ENCODE measurements at regions not wholly inside any gene's neighbourhood (a gene's known extent, or its start where the extent isn't known, plus 50 kb on each side); places are given as distances from the start of the nearest gene placed in this dataset.

DNA sequence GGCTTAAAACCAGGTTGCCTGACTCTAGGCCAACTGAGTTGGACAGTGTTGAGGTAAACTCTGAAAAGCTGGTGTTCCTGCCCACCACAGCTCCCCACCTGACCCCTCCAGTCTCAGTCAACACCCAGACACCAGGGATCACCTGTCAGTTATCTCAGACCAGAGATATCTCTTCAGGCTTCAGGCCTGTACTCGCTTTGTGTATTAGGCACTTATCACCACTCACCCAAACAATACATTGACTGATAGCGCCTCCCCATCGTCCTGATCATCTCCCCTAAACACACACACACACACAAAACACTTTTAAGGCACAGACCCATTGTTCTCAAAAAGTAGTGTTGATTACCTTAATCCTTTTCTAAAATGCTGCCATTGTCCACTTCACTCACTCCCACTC lies 111.5 kb downstream of the PLCE1 start:
- Histone ChIP-seq H2AFZ (ENCODE audit: low read length) (no peak overlapping the region), H3K9me2 (replicated peaks; ENCODE audit: insufficient read depth, low read length) (no peaks in the 10 kb centered on the region), H3K9ac (ENCODE audit: low read length) (no peak overlapping the region), H3K4me2 (ENCODE audit: low read depth, low read length) (no peak overlapping the region), H3F3A (ENCODE audit: insufficient read depth, low read length) (no peaks in the 10 kb centered on the region), H3K4me1 (ENCODE audit: low read length) (no peaks in the 10 kb centered on the region), H3K27ac (ENCODE audit: low read length) (no peak overlapping the region), H4K20me1 (ENCODE audit: insufficient read depth, low read length) (no peaks in the 10 kb centered on the region), H3K79me2 (ENCODE audit: low read length) (no peaks in the 10 kb centered on the region), H3K9me3 (replicated peaks; ENCODE audit: insufficient read depth, low read length) (no peaks in the 10 kb centered on the region), H3K4me3 (ENCODE audit: low read length) (no peak overlapping the region), H3K36me3 (replicated peaks; ENCODE audit: insufficient read depth, low read length) (no peaks in the 10 kb centered on the region), H3K27me3 (replicated peaks; ENCODE audit: insufficient read depth, low read length) (no peaks in the 10 kb centered on the region)
- no peak for TF ChIP-seq EZH2 (optimal IDR thresholded peaks at IDR 0.05; ENCODE audit: low read depth, low read length)
- TF ChIP-seq, protein P1, sequence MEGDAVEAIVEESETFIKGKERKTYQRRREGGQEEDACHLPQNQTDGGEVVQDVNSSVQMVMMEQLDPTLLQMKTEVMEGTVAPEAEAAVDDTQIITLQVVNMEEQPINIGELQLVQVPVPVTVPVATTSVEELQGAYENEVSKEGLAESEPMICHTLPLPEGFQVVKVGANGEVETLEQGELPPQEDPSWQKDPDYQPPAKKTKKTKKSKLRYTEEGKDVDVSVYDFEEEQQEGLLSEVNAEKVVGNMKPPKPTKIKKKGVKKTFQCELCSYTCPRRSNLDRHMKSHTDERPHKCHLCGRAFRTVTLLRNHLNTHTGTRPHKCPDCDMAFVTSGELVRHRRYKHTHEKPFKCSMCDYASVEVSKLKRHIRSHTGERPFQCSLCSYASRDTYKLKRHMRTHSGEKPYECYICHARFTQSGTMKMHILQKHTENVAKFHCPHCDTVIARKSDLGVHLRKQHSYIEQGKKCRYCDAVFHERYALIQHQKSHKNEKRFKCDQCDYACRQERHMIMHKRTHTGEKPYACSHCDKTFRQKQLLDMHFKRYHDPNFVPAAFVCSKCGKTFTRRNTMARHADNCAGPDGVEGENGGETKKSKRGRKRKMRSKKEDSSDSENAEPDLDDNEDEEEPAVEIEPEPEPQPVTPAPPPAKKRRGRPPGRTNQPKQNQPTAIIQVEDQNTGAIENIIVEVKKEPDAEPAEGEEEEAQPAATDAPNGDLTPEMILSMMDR (IDR thresholded peaks at IDR 0.05; ENCODE audit: low read length): no peak
- TF ChIP-seq EZH2phosphoT487 (IDR thresholded peaks at IDR 0.05; ENCODE audit: low read length): no peak
- DNase-seq: no peak

- no peaks in the 10 kb centered on the region for H3K4me1 ChIP-seq (ENCODE audit: low read length)
- no peak overlapping the region for H3K4me2 ChIP-seq (ENCODE audit: low read depth, low read length)
- no peaks in the 10 kb centered on the region for H3K9me2 ChIP-seq (replicated peaks; ENCODE audit: insufficient read depth, low read length)
- no peaks in the 10 kb centered on the region for H3K9me3 ChIP-seq (replicated peaks; ENCODE audit: insufficient read depth, low read length)
- TF ChIP-seq EZH2 (optimal IDR thresholded peaks at IDR 0.05; ENCODE audit: low read depth, low read length) (no peak), EZH2phosphoT487 (IDR thresholded peaks at IDR 0.05; ENCODE audit: low read length) (no peak)
- TF ChIP-seq, protein P1 (IDR thresholded peaks at IDR 0.05; ENCODE audit: low read length): no peak
- no peak overlapping the region for H3K4me3 ChIP-seq (ENCODE audit: low read length)
- no peaks in the 10 kb centered on the region for H3F3A ChIP-seq (ENCODE audit: insufficient read depth, low read length)
- no peaks in the 10 kb centered on the region for H3K36me3 ChIP-seq (replicated peaks; ENCODE audit: insufficient read depth, low read length)
- no peak overlapping the region for H3K9ac ChIP-seq (ENCODE audit: low read length)
- H3K79me2 ChIP-seq (ENCODE audit: low read length): no peaks in the 10 kb centered on the region
- DNase-seq: no peak
- H3K27ac ChIP-seq (ENCODE audit: low read length): no peak overlapping the region
- H4K20me1 ChIP-seq (ENCODE audit: insufficient read depth, low read length): no peaks in the 10 kb centered on the region
- H2AFZ ChIP-seq (ENCODE audit: low read length): no peak overlapping the region
- no peaks in the 10 kb centered on the region for H3K27me3 ChIP-seq (replicated peaks; ENCODE audit: insufficient read depth, low read length)
These were observed 113.5 kb downstream of the PLCE1 start for GRCh38 chr10:94107191-94107590.

DNA sequence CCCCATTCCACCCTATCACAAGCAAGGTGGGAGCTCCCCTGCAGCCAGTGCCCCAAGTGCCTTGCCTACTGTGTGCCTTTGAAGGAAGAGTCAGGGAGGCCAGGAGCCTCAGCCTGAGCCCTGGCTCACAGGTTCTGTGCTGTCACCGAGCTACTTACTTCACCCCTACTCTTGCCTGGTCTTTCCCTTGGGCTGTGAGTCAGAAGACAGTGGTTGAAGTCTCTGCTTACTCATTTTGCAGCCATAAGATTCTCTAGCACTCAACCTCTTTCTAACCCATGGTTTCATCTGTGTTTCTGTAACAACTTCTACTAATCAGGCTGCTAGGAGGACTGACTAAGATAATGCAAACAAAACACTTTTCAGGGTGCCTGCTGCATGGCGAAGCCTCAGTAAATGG lies 114.5 kb downstream of the PLCE1 start:
- Histone ChIP-seq H4K20me1 (ENCODE audit: insufficient read depth, low read length) (no peaks in the 10 kb centered on the region), H3K27me3 (replicated peaks; ENCODE audit: insufficient read depth, low read length) (no peaks in the 10 kb centered on the region), H3K4me2 (ENCODE audit: low read depth, low read length) (no peak overlapping the region), H3K9ac (ENCODE audit: low read length) (no peak overlapping the region), H3K9me3 (replicated peaks; ENCODE audit: insufficient read depth, low read length) (no peaks in the 10 kb centered on the region), H3F3A (ENCODE audit: insufficient read depth, low read length) (no peaks in the 10 kb centered on the region), H3K4me1 (ENCODE audit: low read length) (no peaks in the 10 kb centered on the region), H3K79me2 (ENCODE audit: low read length) (no peaks in the 10 kb centered on the region), H3K27ac (ENCODE audit: low read length) (no peak overlapping the region), H2AFZ (ENCODE audit: low read length) (no peak overlapping the region), H3K9me2 (replicated peaks; ENCODE audit: insufficient read depth, low read length) (no peaks in the 10 kb centered on the region), H3K36me3 (replicated peaks; ENCODE audit: insufficient read depth, low read length) (no peaks in the 10 kb centered on the region), H3K4me3 (ENCODE audit: low read length) (no peak overlapping the region)
- TF ChIP-seq, protein P1 (IDR thresholded peaks at IDR 0.05; ENCODE audit: low read length): no peak
- TF ChIP-seq EZH2 (optimal IDR thresholded peaks at IDR 0.05; ENCODE audit: low read depth, low read length): no peak
- no peak for TF ChIP-seq EZH2phosphoT487 (IDR thresholded peaks at IDR 0.05; ENCODE audit: low read length)
- DNase-seq: no peak
